ENCODE measurements at regions not wholly inside any gene's neighbourhood (a gene's known extent, or its start where the extent isn't known, plus 50 kb on each side); places are given as distances from the start of the nearest gene placed in this dataset.

DNA sequence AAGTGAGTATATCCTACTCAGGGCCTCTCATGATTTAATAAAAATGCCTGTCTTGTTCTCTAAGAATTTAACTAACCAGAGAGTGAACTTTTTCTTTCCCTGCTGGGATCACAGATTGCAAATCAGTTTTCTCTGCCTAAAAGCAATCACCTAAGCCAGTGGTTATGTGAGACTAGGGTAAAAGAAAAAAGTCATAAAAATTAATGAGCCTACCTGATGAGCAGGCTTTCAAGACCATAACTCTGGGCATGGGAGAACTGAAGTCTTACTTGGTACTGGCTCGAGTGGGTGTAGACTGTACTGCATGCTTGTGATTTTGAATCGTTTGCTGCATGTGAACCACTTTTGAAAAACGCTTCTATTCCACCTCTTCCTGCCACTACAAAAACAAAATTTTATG lies 1677.0 kb upstream of the LRRTM1 start:
- DNase-seq = no peak

DNA sequence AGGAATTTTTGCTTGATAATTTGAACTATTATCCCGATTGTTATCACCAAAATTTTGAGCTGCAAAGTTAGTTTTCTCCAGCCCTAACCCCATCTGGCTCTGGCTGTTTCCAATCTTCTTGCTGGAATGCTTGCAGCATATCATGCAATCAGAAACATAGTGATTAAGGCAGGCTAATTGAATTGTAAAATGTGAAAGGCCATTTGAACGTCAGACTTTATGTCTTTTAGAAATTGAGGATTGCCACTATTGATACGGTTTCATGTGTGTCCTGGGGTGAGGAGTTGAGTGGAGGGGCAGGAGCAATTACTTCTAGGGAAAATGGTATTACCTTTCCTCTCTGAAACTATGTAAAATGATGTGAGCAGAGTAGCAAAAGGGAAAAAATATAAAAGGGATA lies 1674.5 kb upstream of the LRRTM1 start:
- no peak for DNase-seq

- no peak for DNase-seq
Measured at GRCh38 chr2:81976998-81977397, 1672.4 kb upstream of the LRRTM1 start.

DNA sequence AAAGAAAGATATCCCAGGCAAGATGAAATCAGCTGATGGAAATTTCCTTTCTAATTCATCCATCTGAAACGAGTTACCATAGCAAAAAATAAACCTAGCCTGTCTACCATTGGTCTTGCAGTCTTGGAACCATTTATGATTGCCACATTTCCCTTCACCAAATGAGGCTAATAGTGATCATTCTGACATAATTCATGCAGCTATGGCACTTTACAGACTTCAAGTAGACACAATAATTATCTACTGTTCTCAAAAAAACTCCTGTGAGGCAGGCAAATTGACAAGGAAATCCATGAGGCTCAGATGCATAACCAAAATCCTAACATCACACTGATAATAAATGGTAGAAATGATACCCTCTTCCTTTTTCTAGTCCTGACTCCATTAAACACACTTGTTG lies 1669.7 kb upstream of the LRRTM1 start:
- DNase-seq = no peak

- no peak for DNase-seq
Measured at GRCh38 chr2:81942876-81943275, 1638.3 kb upstream of the LRRTM1 start.

DNA sequence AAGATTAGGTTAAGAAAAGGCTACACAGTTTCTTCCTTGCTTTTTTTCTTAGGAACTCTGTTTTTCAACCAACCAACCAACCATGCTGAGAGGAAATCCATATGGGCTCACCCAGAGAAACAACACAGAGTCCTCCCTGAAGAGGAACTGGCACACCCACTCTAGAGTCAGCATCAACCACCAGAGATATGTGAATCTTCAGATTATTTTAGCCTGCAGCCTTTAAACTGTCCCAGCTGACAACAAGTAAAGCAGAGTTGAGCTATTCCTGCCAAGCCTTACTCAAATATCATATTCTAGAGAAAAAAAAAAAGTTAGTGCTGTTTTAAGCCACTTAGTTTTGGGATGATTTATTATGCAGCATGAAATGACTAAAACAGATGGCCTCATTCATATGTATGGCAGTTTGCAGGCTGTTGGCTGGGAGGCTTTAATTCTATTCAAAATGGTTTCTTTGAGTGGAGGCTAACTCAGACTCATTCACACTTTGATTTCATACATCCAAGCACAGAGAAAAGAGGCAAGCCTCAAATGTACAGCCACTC lies 1637.7 kb upstream of the LRRTM1 start:
- no peak for DNase-seq

- no peak for DNase-seq
Measured at GRCh38 chr2:81940266-81940955, 1635.9 kb upstream of the LRRTM1 start.

GRCh38 chr2:81937944-81938343 lies 1633.4 kb upstream of the LRRTM1 start:
- DNase-seq = no peak

DNA sequence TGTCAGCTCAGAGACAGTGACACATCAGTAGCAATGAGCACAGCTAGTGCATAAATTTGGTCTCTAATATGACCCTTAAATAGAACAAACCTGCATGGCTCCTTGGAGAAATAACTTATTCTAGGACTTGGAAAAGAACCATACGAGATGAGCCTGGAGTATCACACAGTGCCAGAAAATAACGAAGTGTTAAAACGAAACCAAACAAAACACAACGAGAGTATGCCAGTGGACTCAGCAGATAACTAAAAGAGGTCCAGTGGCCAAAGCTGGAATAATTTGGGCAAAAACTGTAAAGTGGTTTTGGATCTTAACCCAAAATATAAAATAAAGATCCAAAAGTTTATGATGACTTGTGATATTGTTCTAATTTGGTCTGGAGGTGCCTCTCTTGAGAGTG lies 1599.0 kb upstream of the LRRTM1 start:
- no peak for DNase-seq

- no peak for DNase-seq
Measured at GRCh38 chr2:81901017-81901416, 1596.5 kb upstream of the LRRTM1 start.

- no peak for DNase-seq
Measured at GRCh38 chr2:81895620-81896250, 1591.2 kb upstream of the LRRTM1 start.

- no peak for DNase-seq
Measured at GRCh38 chr2:81894451-81894990, 1590.0 kb upstream of the LRRTM1 start.

- no peak for DNase-seq
Measured at GRCh38 chr2:81876624-81877023, 1572.1 kb upstream of the LRRTM1 start.

GRCh38 chr2:81872006-81872405 lies 1567.5 kb upstream of the LRRTM1 start:
- no peak for DNase-seq

DNA sequence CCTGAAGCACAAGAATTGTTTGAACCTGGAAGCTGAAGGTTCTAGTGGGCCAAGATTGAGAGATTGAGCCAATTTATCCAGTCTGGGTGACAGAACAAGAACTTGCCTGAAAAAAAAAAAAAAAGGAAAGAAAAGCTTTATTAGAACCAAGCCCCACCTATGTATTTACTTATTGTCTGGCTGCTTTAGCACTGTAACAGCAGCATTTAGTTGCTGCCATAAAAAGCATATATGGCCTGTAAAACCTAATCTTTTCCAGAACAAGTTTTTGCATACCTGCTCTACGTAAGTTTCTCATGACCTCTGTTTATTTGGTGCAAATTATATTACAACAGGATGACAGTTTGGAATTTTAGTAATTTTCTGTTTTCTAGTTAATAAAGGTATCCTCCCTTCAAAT lies 1565.6 kb upstream of the LRRTM1 start:
- DNase-seq = no peak

- DNase-seq = no peak
Measured at GRCh38 chr2:81858998-81859397, 1554.4 kb upstream of the LRRTM1 start.

- DNase-seq = no peak
Measured at GRCh38 chr2:81853341-81853740, 1548.8 kb upstream of the LRRTM1 start.

DNA sequence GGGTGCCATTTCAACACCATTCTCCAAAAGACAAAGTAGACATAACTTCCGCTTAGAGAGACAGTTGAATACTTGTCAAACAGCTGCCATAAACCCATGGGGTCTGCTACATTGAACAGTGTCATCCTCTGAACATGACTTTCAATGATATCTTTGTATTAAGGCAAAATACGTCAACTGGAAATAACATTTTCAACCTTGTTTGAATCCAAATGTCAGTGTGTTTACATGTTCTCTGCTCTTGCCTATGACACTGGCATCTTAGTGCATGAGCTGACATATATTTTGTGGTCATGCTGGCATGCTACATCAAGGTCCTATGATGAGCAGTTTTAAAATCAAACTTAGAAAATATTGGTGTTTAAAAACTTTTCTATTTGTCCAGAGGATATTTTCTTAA lies 1548.1 kb upstream of the LRRTM1 start:
- no peak for DNase-seq

DNA sequence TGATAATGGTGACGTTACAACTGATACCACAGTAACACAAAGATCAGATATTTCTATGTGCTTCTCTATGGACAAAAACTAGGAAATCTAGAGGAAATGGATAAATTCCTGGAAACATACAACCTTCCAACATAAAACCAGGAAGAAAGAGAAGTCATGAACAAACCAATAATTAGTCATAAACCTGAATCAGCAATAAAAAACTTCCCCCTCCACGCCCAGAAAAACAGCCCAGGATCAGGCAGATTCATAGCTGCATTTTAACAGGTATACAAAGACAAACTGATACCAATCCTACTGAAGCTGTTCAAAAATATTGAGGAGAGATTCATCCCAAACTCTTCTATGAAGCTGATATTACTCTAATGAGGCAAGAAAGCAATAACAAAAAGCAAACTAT lies 1535.2 kb upstream of the LRRTM1 start:
- DNase-seq = no peak

GRCh38 chr2:81835321-81836000 lies 1530.9 kb upstream of the LRRTM1 start:
- no peak for DNase-seq

- no peak for DNase-seq
Measured at GRCh38 chr2:81786811-81787210, 1482.3 kb upstream of the LRRTM1 start.

DNA sequence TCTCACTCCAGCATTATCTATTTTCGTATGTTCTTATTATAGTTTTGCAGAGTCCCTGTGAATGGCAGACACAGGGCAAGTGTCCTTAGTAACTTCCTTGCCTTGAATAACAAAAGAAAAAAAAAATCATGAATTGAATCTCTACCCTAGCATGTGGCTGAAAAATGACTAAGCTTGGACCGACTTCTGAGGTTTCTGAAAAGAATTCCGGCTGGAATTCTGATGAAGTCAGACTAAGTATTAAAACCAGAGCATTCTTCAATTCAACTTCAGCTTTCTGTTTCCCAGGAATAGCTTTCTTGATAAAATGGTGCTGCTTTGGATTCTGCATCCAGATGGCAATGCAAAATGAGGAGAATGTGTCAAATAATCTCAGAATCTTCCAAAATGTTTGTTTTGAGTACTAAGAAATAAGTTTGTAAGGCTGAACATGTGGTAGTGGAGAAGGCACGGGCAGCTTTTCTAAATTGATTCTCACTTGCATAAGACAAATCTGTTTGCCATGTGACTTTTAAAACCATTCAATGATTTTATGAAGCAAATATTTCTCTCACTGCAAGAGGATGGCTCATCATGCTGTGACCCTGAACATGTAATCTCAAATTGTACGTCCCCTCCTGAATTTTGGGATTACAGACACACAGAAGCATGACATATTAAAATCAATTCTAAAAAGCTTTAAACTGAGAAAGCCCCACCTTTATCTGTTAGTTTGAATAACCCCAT lies 1462.8 kb upstream of the LRRTM1 start:
- DNase-seq = no peak

DNA sequence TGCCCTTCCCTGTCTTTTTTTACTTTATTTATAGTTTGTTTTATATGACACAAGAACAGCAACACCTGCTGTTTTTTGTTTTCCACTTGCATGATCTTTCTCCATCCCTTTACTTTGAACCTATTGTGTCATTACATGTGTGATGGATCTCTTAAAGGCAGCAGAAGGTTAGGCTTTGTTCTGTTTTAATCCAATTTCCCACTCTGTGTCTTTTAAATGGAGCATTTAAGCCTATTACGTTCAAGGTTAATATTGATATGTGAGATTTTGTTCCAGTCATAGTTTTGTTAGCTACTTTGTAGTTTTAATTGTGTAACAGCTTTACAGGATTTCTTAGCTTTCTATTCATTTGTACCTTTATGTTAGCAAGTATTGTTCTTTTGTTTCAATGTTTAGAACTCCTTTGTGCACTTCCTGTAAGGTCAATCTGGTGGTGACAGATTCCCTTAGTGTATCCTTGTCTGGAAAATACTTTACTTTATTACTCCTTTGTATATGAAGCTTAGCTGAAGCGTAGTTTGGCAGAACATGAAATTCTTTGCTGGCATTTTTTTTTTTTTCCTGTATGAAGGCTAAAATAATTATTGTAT lies 1443.0 kb upstream of the LRRTM1 start:
- no peak for DNase-seq

All from SHP77 (cell line).